PC-9 (cell line): ENCODE measurements at regions not wholly inside any gene's neighbourhood (a gene's known extent, or its start where the extent isn't known, plus 50 kb on each side); places are given as distances from the start of the nearest gene placed in this dataset.

ENCODE experiments used
- CTCF ChIP-seq: fragments of 200-600 bp; sonication (generic); conservative IDR thresholded peaks from 2 replicates; pipeline ENCODE4 v1.6.1; 2017; ENCODE audit warnings: mixed run types, antibody characterized with exemption, mild to moderate bottlenecking, moderate library complexity
- EZH2 ChIP-seq: fragments of 200-600 bp; sonication (generic); IDR thresholded peaks from 2 replicates; pipeline ENCODE4 v1.8.0; 2017; ENCODE audit warnings: antibody characterized with exemption, low read depth

- no peak for TF ChIP-seq CTCF
- TF ChIP-seq EZH2: no peak
These were observed 100.0 kb upstream of the LINGO1 start for GRCh38 chr15:77732514-77733335.
